Erythroblast (primary cell): ENCODE measurements at regions not wholly inside any gene's neighbourhood (a gene's known extent, or its start where the extent isn't known, plus 50 kb on each side); places are given as distances from the start of the nearest gene placed in this dataset.

ENCODE experiments used
- GATA1 ChIP-seq: IDR thresholded peaks from 2 replicates; pipeline ENCODE4 v1.6.1; 2011; ENCODE audit warnings: low read depth, mild to moderate bottlenecking, control low read depth, low read length, moderate library complexity
- POLR2A ChIP-seq: IDR thresholded peaks from 2 replicates; pipeline ENCODE4 v1.6.1; 2011; ENCODE audit warnings: mild to moderate bottlenecking, low read length

DNA sequence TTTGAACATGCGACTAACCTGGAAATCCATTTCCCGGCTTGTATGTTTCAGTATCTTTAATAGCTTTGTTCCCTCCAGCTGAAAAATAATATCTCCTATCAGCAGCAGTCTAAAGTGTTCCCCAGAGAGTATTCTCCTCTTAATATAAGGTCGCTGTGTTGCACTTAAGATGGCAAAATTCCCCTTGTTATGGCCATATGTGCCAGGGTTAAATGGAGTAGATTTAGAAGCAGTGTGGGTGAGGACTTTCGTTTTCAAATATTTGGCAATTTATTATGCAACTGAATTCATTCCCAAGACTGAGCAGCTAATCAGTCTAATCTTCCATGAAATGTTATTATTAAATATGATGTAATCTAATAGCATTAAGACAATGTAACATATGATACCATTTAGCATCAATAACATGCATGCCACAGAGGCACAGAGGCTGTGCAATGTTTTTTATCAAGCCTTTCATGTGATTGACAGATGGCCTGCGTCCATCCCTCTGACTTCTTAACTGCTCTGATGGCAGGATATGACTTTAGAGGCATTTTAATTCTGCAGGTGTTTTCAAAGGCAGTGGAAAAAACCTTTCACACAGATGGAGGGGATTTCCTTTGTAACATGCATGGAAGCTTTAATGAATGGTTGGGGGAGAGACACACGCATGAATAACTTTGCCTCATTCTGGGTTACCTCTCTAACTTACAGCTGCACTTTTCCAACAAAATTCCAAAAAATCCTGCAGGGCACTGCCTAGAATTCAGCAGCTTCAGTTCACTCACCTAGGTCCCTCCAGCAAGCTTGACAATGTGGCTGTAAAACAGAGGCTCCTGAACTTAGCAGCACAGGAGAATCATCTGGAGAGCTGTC, 55.1 kb upstream of the ZPBP start:
- TF ChIP-seq POLR2A (no peak), GATA1 (no peak)
